ENCODE measurements at regions not wholly inside any gene's neighbourhood (a gene's known extent, or its start where the extent isn't known, plus 50 kb on each side); places are given as distances from the start of the nearest gene placed in this dataset.

- TF ChIP-seq, protein P1, sequence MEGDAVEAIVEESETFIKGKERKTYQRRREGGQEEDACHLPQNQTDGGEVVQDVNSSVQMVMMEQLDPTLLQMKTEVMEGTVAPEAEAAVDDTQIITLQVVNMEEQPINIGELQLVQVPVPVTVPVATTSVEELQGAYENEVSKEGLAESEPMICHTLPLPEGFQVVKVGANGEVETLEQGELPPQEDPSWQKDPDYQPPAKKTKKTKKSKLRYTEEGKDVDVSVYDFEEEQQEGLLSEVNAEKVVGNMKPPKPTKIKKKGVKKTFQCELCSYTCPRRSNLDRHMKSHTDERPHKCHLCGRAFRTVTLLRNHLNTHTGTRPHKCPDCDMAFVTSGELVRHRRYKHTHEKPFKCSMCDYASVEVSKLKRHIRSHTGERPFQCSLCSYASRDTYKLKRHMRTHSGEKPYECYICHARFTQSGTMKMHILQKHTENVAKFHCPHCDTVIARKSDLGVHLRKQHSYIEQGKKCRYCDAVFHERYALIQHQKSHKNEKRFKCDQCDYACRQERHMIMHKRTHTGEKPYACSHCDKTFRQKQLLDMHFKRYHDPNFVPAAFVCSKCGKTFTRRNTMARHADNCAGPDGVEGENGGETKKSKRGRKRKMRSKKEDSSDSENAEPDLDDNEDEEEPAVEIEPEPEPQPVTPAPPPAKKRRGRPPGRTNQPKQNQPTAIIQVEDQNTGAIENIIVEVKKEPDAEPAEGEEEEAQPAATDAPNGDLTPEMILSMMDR (IDR thresholded peaks at IDR 0.05; ENCODE audit: low read depth, low read length) = no peak
- no peak for TF ChIP-seq EZH2phosphoT487 (IDR thresholded peaks at IDR 0.05; ENCODE audit: low read depth)
These were observed 160.4 kb upstream of the PCDH9 start for GRCh38 chr13:67390462-67391086.
